ENCODE measurements at regions not wholly inside any gene's neighbourhood (a gene's known extent, or its start where the extent isn't known, plus 50 kb on each side); places are given as distances from the start of the nearest gene placed in this dataset.
"Not testable (repeated sequence)": the region's sequence is repeated elsewhere in the genome, so short reads cannot be mapped to it uniquely, and the experiment has no call there.

DNA sequence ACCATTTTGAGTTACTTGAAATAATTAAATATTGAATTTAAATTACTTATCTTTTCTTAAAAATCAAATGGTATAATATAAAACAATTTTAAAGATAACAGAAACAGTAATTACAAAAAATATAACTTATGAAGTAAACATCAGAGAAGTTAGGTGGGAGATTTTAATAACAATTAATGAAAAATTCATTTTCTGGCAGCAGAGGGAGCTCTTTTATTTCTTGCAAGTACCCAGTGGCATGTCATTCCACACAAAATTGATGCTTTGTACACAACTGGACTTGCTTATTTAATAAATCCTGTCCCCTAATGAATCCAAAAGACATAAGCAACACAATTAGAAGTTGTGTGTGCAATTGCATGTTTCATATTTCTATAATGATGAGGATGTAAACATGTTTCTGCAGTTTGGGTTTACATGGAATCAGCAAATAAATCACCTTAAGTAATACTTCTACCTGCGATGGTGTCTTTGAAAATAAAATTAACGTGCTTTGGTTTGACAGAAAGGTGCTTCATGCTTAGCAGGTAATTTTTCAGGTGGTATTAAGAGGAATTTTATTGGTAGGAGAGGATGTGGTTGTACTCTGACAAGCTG is 861.3 kb downstream of the ZPLD1 start:
- Histone ChIP-seq H3K9me3 (no peaks in the 10 kb centered on the region), H3K36me3 (ENCODE audit: low read depth) (no peaks in the 10 kb centered on the region), H3K4me1 (ENCODE audit: low read depth) (no peaks in the 10 kb centered on the region), H3K4me3 (no peak overlapping the region)
- ATAC-seq (no peak), DNase-seq (no peak)
- TF ChIP-seq, protein P1, sequence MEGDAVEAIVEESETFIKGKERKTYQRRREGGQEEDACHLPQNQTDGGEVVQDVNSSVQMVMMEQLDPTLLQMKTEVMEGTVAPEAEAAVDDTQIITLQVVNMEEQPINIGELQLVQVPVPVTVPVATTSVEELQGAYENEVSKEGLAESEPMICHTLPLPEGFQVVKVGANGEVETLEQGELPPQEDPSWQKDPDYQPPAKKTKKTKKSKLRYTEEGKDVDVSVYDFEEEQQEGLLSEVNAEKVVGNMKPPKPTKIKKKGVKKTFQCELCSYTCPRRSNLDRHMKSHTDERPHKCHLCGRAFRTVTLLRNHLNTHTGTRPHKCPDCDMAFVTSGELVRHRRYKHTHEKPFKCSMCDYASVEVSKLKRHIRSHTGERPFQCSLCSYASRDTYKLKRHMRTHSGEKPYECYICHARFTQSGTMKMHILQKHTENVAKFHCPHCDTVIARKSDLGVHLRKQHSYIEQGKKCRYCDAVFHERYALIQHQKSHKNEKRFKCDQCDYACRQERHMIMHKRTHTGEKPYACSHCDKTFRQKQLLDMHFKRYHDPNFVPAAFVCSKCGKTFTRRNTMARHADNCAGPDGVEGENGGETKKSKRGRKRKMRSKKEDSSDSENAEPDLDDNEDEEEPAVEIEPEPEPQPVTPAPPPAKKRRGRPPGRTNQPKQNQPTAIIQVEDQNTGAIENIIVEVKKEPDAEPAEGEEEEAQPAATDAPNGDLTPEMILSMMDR (IDR thresholded peaks at IDR 0.05): no peak
- intact Hi-C loops (cut with DNase I, micrococcal nuclease): no loop called here

DNA sequence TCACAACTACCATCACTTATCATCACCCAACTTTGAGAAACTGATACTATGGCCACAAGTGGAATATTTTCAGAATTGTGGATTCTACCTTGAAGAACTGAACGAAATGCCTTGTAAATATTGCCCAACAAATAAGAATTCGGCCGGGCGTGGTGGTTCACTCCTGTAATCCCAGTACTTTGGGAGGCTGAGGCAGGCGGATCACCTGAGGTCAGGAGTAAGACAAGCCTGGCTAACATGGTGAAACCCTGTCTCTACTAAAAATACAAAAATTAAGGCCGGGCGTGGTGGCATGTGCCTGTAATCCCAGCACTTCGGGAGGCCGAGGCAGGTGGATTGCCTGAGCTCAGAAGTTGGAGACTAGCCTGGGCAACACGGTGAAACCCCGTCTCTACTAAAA is 862.7 kb downstream of the ZPLD1 start:
- ATAC-seq; DNase-seq; intact Hi-C loops (cut with DNase I, micrococcal nuclease); H3K4me3 ChIP-seq; H3K4me1 ChIP-seq (ENCODE audit: low read depth); H3K9me3 ChIP-seq; H3K36me3 ChIP-seq (ENCODE audit: low read depth): not testable (repeated sequence)

DNA sequence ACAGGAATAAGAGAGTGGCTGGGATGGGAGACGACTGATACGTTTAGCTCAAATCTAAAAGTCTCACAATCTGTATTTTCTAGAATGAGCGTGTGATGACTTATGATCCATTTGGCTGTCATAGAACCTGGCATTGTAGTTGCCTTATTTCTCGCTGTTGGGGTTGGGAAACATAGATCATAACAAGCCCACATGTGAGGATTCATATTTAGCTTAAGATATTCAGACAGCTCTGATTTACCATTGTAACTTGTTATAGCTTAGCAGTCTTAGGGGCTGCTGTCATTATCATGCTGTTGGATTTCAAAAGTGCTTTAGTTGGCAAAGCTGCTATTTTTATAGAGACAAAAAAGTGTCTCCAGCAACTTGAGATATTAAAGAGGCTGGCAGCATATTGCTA is 871.3 kb downstream of the ZPLD1 start:
- H3K36me3 ChIP-seq (ENCODE audit: low read depth): no peaks in the 10 kb centered on the region
- H3K9me3 ChIP-seq: no peaks in the 10 kb centered on the region
- no peaks in the 10 kb centered on the region for H3K4me1 ChIP-seq (ENCODE audit: low read depth)
- intact Hi-C loops (cut with DNase I, micrococcal nuclease): no loop called here
- H3K4me3 ChIP-seq: no peak overlapping the region
- TF ChIP-seq, protein P1 (IDR thresholded peaks at IDR 0.05): no peak
- DNase-seq (no peak), ATAC-seq (no peak)

DNA sequence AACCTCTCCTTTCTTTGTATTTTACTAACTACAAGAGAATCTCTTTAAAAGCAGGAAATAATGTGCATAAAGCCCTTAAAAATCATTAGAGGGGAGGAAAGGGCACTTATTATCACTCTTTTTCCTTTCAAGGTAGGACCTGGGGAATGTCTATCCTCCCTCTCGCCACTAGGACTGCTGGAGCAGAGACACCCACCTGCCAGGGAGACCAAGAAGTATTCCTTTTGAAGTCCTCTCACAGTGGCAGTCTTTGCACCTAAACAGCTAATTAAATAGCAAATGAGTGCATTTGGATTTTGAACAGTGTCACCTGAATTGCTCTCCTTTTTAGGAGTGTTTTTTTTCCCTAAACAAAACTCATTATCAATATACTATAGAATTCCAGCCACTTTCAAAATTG is 874.1 kb downstream of the ZPLD1 start:
- TF ChIP-seq, protein P1 (IDR thresholded peaks at IDR 0.05): no peak
- intact Hi-C loops (cut with DNase I, micrococcal nuclease): no loop called here
- no peaks in the 10 kb centered on the region for H3K4me1 ChIP-seq (ENCODE audit: low read depth)
- no peaks in the 10 kb centered on the region for H3K36me3 ChIP-seq (ENCODE audit: low read depth)
- DNase-seq (no peak), ATAC-seq (no peak)
- H3K9me3 ChIP-seq: no peaks in the 10 kb centered on the region
- H3K4me3 ChIP-seq: no peak overlapping the region

DNA sequence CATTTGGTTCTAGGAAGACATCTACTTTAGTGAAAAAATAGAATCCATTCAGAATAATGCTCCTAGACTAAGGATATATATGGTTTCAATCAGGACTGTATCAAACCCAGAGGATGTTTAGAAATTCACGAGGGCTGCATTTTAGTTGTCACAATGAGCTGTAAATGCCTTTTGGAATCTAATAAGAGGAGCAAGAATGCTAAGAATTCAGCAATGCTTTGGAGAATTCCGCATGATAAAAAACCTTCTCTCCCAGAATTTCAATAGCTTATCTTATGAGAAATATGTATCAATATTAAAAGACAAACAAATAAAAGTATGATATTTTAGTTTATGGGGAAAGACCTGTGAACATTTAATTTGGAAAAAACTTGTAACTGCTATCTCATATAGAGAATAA is 885.1 kb downstream of the ZPLD1 start:
- no peaks in the 10 kb centered on the region for H3K36me3 ChIP-seq (ENCODE audit: low read depth)
- H3K4me1 ChIP-seq (ENCODE audit: low read depth): no peaks in the 10 kb centered on the region
- H3K4me3 ChIP-seq: no peak overlapping the region
- DNase-seq: no peak
- no peaks in the 10 kb centered on the region for H3K9me3 ChIP-seq
- ATAC-seq: no peak
- intact Hi-C loops (cut with DNase I, micrococcal nuclease): no loop called here
- TF ChIP-seq, protein P1 (IDR thresholded peaks at IDR 0.05): no peak

DNA sequence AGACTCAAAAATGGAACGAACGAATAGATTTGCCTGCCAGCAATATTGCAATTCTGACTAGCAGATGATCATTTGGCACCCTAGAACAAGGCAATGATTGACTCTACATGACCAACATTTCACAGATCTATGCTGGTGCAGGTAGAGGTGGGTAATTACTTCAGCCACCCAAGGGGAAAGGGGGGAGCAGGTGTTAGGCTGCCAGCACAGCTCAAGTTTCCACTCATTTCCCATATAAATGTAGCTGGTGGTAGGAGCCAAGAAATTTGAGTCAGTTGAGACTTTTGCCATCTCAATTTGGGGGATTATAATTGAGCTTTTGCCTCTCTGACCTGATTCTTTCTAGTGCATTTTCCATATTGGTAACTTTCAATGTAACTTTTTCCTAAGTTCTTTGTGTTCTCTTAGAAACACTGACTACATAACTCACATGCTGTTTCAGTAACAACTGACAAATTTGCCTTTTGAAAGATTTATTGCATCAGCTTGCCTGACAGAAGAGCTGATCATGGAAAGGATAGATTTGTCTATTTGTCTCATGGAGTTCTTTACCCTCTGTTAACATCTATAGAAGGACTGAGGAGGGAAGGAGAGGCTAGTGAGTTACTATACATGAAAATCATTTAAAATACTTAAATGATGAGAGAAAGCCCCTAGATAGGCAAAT is 902.5 kb downstream of the ZPLD1 start:
- H3K9me3 ChIP-seq: no peaks in the 10 kb centered on the region
- no peaks in the 10 kb centered on the region for H3K4me1 ChIP-seq (ENCODE audit: low read depth)
- no peak overlapping the region for H3K4me3 ChIP-seq
- DNase-seq (no peak), ATAC-seq (no peak)
- no peaks in the 10 kb centered on the region for H3K36me3 ChIP-seq (ENCODE audit: low read depth)
- TF ChIP-seq, protein P1 (IDR thresholded peaks at IDR 0.05): no peak
- intact Hi-C loops (cut with DNase I, micrococcal nuclease): no loop called here
